H9 (cell line): ENCODE measurements at regions not wholly inside any gene's neighbourhood (a gene's known extent, or its start where the extent isn't known, plus 50 kb on each side); places are given as distances from the start of the nearest gene placed in this dataset.

Experiments used
- DNase-seq: peaks from one replicate; pipeline ENCODE4 v3.0.0-alpha.2; 2017
- H2AFZ ChIP-seq: one replicate; pipeline ENCODE4 v1.6.1; 2013; ENCODE audit warnings: mild to moderate bottlenecking, low read length, control low read depth, moderate library complexity
- H2AK5ac ChIP-seq: 2 replicates; pipeline ENCODE4 v1.6.1; 2013; ENCODE audit warnings: low read length, control low read depth, mixed read lengths; ENCODE audit not compliant: insufficient read length
- H2BK120ac ChIP-seq: one replicate; pipeline ENCODE4 v1.6.1; 2013; ENCODE audit warnings: low read depth, mild to moderate bottlenecking, low read length, control low read depth, inconsistent platforms; ENCODE audit not compliant: poor library complexity, severe bottlenecking
- H2BK12ac ChIP-seq: 2 replicates; pipeline ENCODE4 v1.6.1; 2013; ENCODE audit warnings: low read length, control low read depth, mixed read lengths, low read depth; ENCODE audit not compliant: insufficient read length
- H2BK15ac ChIP-seq: 2 replicates; pipeline ENCODE4 v1.6.1; 2013; ENCODE audit warnings: low read depth, low read length, control low read depth
- H2BK20ac ChIP-seq: one replicate; pipeline ENCODE4 v1.6.1; 2013; ENCODE audit warnings: low read depth, mild to moderate bottlenecking, low read length, control low read depth, inconsistent platforms; ENCODE audit not compliant: poor library complexity, severe bottlenecking
- H2BK5ac ChIP-seq: 2 replicates; pipeline ENCODE4 v1.6.1; 2013; ENCODE audit warnings: low read length, control low read depth, mixed read lengths; ENCODE audit not compliant: insufficient read length
- H3K14ac ChIP-seq: 2 replicates; pipeline ENCODE4 v1.6.1; 2013; ENCODE audit warnings: low read length, control low read depth; ENCODE audit not compliant: insufficient read depth
- H3K18ac ChIP-seq: 2 replicates; pipeline ENCODE4 v1.6.1; 2013; ENCODE audit warnings: low read depth, mild to moderate bottlenecking, mixed read lengths, low read length, control low read depth; ENCODE audit not compliant: insufficient read length
- H3K23ac ChIP-seq: 2 replicates; pipeline ENCODE4 v1.6.1; 2013; ENCODE audit warnings: low read length, control low read depth, mixed read lengths, low read depth; ENCODE audit not compliant: insufficient read length
- H3K23me2 ChIP-seq: 2 replicates; pipeline ENCODE4 v1.6.1; 2013; ENCODE audit warnings: low read depth, mild to moderate bottlenecking, mixed read lengths, low read length, control low read depth; ENCODE audit not compliant: insufficient read length, poor library complexity, severe bottlenecking
- H3K27ac ChIP-seq: 2 replicates; pipeline ENCODE4 v1.5.1; 2013; ENCODE audit warnings: low read length, control low read depth, mixed read lengths, low read depth; ENCODE audit not compliant: insufficient read length
- H3K27me3 ChIP-seq: 2 replicates; pipeline ENCODE4 v1.6.1; 2013; ENCODE audit warnings: low read length, control low read depth, inconsistent platforms; ENCODE audit not compliant: insufficient read depth
- H3K4ac ChIP-seq: 2 replicates; pipeline ENCODE4 v1.6.1; 2013; ENCODE audit warnings: low read depth, mild to moderate bottlenecking, control low read depth, inconsistent platforms, low read length, moderate library complexity
- H3K4me1 ChIP-seq: 2 replicates; pipeline ENCODE4 v1.6.1; 2013; ENCODE audit warnings: low read length, control low read depth, inconsistent platforms; ENCODE audit not compliant: insufficient read depth
- H3K4me2 ChIP-seq: 2 replicates; pipeline ENCODE4 v1.6.1; 2013; ENCODE audit warnings: low read length, control low read depth, mixed read lengths; ENCODE audit not compliant: insufficient read length, insufficient read depth
- H3K56ac ChIP-seq: 2 replicates; pipeline ENCODE4 v1.6.1; 2013; ENCODE audit warnings: low read depth, mild to moderate bottlenecking, mixed read lengths, low read length, control low read depth; ENCODE audit not compliant: insufficient read length
- H3K79me1 ChIP-seq: 2 replicates; pipeline ENCODE4 v1.6.1; 2013; ENCODE audit warnings: low read depth, mild to moderate bottlenecking, moderate library complexity, low read length, control low read depth, inconsistent platforms; ENCODE audit not compliant: insufficient read depth, poor library complexity, severe bottlenecking
- H3K79me2 ChIP-seq: 2 replicates; pipeline ENCODE4 v1.6.1; 2013; ENCODE audit warnings: low read length, control low read depth, inconsistent platforms; ENCODE audit not compliant: insufficient read depth
- H3K9ac ChIP-seq: 2 replicates; pipeline ENCODE4 v1.6.1; 2013; ENCODE audit warnings: low read length, control low read depth, mixed read lengths; ENCODE audit not compliant: insufficient read length; ENCODE audit errors: extremely low read depth
- H3K9me3 ChIP-seq: one replicate; pipeline ENCODE4 v1.6.1; 2013; ENCODE audit warnings: low read depth, low read length, inconsistent platforms; ENCODE audit not compliant: control insufficient read depth
- H3T11ph ChIP-seq: one replicate; pipeline ENCODE4 v1.6.1; 2013; ENCODE audit warnings: mild to moderate bottlenecking, low read length, control low read depth, inconsistent platforms
- H4K20me1 ChIP-seq: one replicate; pipeline ENCODE4 v1.6.1; 2013; ENCODE audit not compliant: control insufficient read depth, insufficient read length, insufficient read depth
- H4K5ac ChIP-seq: 2 replicates; pipeline ENCODE4 v1.6.1; 2013; ENCODE audit warnings: low read depth, mild to moderate bottlenecking, mixed read lengths, low read length, control low read depth; ENCODE audit not compliant: insufficient read length
- H4K8ac ChIP-seq: replicated peaks from 2 replicates; pipeline ENCODE4 v1.6.1; 2013; ENCODE audit warnings: low read length, control low read depth, mixed read lengths, low read depth; ENCODE audit not compliant: insufficient read length
- H4K91ac ChIP-seq: 2 replicates; pipeline ENCODE4 v1.6.1; 2013; ENCODE audit warnings: low read depth, mild to moderate bottlenecking, moderate library complexity, mixed read lengths, low read length, control low read depth; ENCODE audit not compliant: insufficient read length
- H3K27ac Mint-ChIP-seq, 3 experiments: 2 replicates in 2 of 3; 3 replicates in 1 of 3; pipeline ENCODE4 v1.8.0; 2020 to 2021; ENCODE audit warnings: mixed read lengths in 3 of 3, mild to moderate bottlenecking in 1 of 3, moderate library complexity in 1 of 3
- H3K27me3 Mint-ChIP-seq: 2 replicates; pipeline ENCODE4 v1.8.0; 2021; ENCODE audit warnings: low read depth, mild to moderate bottlenecking, moderate library complexity, mixed read lengths
- H3K36me3 Mint-ChIP-seq, 3 experiments: 2 replicates in 2 of 3; 3 replicates in 1 of 3; pipeline ENCODE4 v1.8.0; 2020 to 2021; ENCODE audit warnings: low read depth in 3 of 3, mixed read lengths in 3 of 3; ENCODE audit not compliant: insufficient read depth in 1 of 3
- H3K4me1 Mint-ChIP-seq, 2 experiments: 2 replicates each; pipeline ENCODE4 v1.8.0; 2020; ENCODE audit warnings: mixed read lengths in 2 of 2
- H3K4me3 Mint-ChIP-seq, 2 experiments: 2 replicates in 1 of 2; 3 replicates in 1 of 2; pipeline ENCODE4 v1.8.0; 2020 to 2021; ENCODE audit warnings: mild to moderate bottlenecking in 2 of 2, mixed read lengths in 2 of 2, moderate library complexity in 1 of 2
- H3K9me3 Mint-ChIP-seq, 2 experiments: 2 replicates in 1 of 2; 3 replicates in 1 of 2; pipeline ENCODE4 v1.8.0; 2020; ENCODE audit warnings: mild to moderate bottlenecking in 2 of 2, mixed read lengths in 2 of 2, moderate library complexity in 1 of 2
- CTCF ChIP-seq: fragments of 200-600 bp; sonication (generic); conservative IDR thresholded peaks from 3 replicates; pipeline ENCODE4 v1.8.0; 2021; ENCODE audit warnings: antibody characterized with exemption, mild to moderate bottlenecking
- WGBS: extraction: QIAGEN DNeasy Blood & Tissue Kit; methylation state at CpG from one replicate; pipeline ENCODE4 v1.1.7; 2013; ENCODE audit warnings: missing lambda C conversion rate, low lambda C conversion rate, mixed read lengths; ENCODE audit not compliant: insufficient read length; ENCODE audit errors: extremely low coverage; 5-methylcytosine and 5-hydroxymethylcytosine counted together

DNA sequence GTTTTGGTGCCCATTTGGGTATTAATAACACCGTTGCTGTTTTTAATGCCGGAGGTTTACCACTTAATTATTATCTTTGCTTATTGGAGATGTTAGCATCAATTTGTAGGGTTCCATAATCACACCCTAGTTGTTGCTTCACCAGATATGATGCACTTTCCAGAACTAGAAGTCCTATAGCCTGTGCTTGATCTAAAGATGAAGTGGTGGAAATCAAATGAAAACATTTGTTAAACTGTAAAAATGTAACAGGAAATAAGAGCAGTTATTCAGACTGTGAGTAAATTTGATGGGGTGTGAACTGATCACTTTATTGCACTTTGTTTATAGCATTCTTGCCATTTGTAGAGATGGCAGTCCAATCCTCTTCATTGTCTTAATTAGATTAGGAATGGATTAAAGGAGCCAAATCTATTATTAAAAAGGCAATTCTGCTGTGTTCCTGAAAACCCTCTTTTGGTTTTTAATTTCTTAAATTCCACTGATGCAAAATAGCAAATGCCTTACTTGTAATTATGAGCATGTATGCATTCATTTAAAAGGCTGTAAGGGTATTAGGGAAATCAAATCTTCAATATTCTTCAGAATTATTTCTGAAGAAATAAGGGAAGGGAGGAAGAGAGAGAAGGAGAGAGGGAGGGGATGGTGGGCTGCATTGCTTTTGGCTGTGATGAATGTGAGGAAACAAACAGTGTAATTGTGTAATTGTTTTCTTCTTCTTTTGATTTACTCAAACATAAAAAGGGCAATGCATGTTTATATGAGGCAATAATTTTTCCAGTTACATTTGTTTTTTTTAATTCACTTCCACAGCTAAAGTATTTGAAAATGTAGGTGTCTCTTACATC lies 675.2 kb upstream of the WWC1 start:
- no peak for TF ChIP-seq CTCF
- H3K4me3 Mint-ChIP-seq = no peak overlapping the region
- Histone ChIP-seq H3K14ac (no peak overlapping the region), H3K4me1 (no peaks in the 10 kb centered on the region), H4K5ac (no peak overlapping the region), H3K9me3 (no peaks in the 10 kb centered on the region), H3K4me2 (no peak overlapping the region), H2BK12ac (no peak overlapping the region), H3K79me2 (no peaks in the 10 kb centered on the region), H3K9ac (no peak overlapping the region), H3K27me3 (no peaks in the 10 kb centered on the region), H2AFZ (no peak overlapping the region), H3T11ph (no peak overlapping the region), H3K23ac (no peak overlapping the region), H3K4ac (no peak overlapping the region), H2BK15ac (no peak overlapping the region), H2AK5ac (no peak overlapping the region), H4K8ac (no peak overlapping the region), H3K23me2 (no peaks in the 10 kb centered on the region), H2BK120ac (no peak overlapping the region), H3K18ac (no peak overlapping the region), H3K79me1 (no peaks in the 10 kb centered on the region), H4K91ac (no peak overlapping the region), H4K20me1 (no peaks in the 10 kb centered on the region), H2BK20ac (no peak overlapping the region), H3K27ac (no peak overlapping the region), H2BK5ac (no peak overlapping the region), H3K56ac (no peak overlapping the region)
- no peak overlapping the region for H3K27ac Mint-ChIP-seq
- no CpG with 5 or more reads among the region's 2 CpGs for WGBS
- H3K27me3 Mint-ChIP-seq = no peaks in the 10 kb centered on the region
- H3K36me3 Mint-ChIP-seq = no peaks in the 10 kb centered on the region
- DNase-seq = no peak
- H3K4me1 Mint-ChIP-seq = peaks cover 11 to 12% of the 10 kb centered on the region in 2 experiments
- no peaks in the 10 kb centered on the region for H3K9me3 Mint-ChIP-seq
